NCI-H2029 (cell line): ENCODE measurements at regions not wholly inside any gene's neighbourhood (a gene's known extent, or its start where the extent isn't known, plus 50 kb on each side); places are given as distances from the start of the nearest gene placed in this dataset.

ENCODE experiments used
- DNase-seq: peaks from one replicate; lab custom pipeline; 2025; lab: John Stamatoyannopoulos, UW

GRCh38 chr18:39749154-39749553, 2183.6 kb upstream of the CELF4 start:
- DNase-seq: no peak

GRCh38 chr18:39748727-39749126, 2183.1 kb upstream of the CELF4 start:
- no peak for DNase-seq

GRCh38 chr18:39746201-39746600, 2180.6 kb upstream of the CELF4 start:
- DNase-seq: no peak

GRCh38 chr18:39743463-39743862, 2177.9 kb upstream of the CELF4 start:
- DNase-seq: no peak

GRCh38 chr18:39741755-39742466, 2176.3 kb upstream of the CELF4 start:
- DNase-seq: peak; percentile 84

GRCh38 chr18:39737869-39738268, 2172.3 kb upstream of the CELF4 start:
- no peak for DNase-seq

- DNase-seq: no peak
These were observed 2167.3 kb upstream of the CELF4 start for GRCh38 chr18:39732918-39733317.

- DNase-seq: no peak
These were observed 2165.0 kb upstream of the CELF4 start for GRCh38 chr18:39730606-39731005.

GRCh38 chr18:39724652-39725051, 2159.1 kb upstream of the CELF4 start:
- no peak for DNase-seq

- no peak for DNase-seq
These were observed 2156.1 kb upstream of the CELF4 start for GRCh38 chr18:39721712-39722111.

GRCh38 chr18:39713961-39714360, 2148.4 kb upstream of the CELF4 start:
- DNase-seq: no peak

- DNase-seq: no peak
These were observed 2146.1 kb upstream of the CELF4 start for GRCh38 chr18:39711701-39712100.

- DNase-seq: no peak
These were observed 2139.8 kb upstream of the CELF4 start for GRCh38 chr18:39705362-39705761.

- no peak for DNase-seq
These were observed 2137.3 kb upstream of the CELF4 start for GRCh38 chr18:39702888-39703287.

GRCh38 chr18:39701839-39702238, 2136.2 kb upstream of the CELF4 start:
- DNase-seq: no peak

- no peak for DNase-seq
These were observed 2135.6 kb upstream of the CELF4 start for GRCh38 chr18:39701055-39701783.

- no peak for DNase-seq
These were observed 2133.9 kb upstream of the CELF4 start for GRCh38 chr18:39699340-39699964.

- no peak for DNase-seq
These were observed 2132.8 kb upstream of the CELF4 start for GRCh38 chr18:39698436-39698835.

GRCh38 chr18:39693359-39693758, 2127.8 kb upstream of the CELF4 start:
- no peak for DNase-seq

- DNase-seq: no peak
These were observed 2126.9 kb upstream of the CELF4 start for GRCh38 chr18:39692367-39693015.

GRCh38 chr18:39685303-39685902, 2119.8 kb upstream of the CELF4 start:
- DNase-seq: no peak

GRCh38 chr18:39681061-39681460, 2115.5 kb upstream of the CELF4 start:
- DNase-seq: no peak
